BJ (cell line): ENCODE measurements at regions not wholly inside any gene's neighbourhood (a gene's known extent, or its start where the extent isn't known, plus 50 kb on each side); places are given as distances from the start of the nearest gene placed in this dataset.
A peak's percentile ranks its signal among the peaks of the same experiment; 100 is the strongest.
"Not testable (repeated sequence)": the region's sequence is repeated elsewhere in the genome, so short reads cannot be mapped to it uniquely, and the experiment has no call there.

Experiments used
- CTCF ChIA-PET: fragments of 350-600 bp; formaldehyde crosslinking; extraction: SDS; loops from one replicate; lab custom pipeline; 2021; ENCODE audit warnings: antibody characterized with exemption, inconsistent platforms; lab: Yijun Ruan, JAX
- POLR2A ChIA-PET: fragments of 300-600 bp; sonication (Branson Sonifier 250); formaldehyde crosslinking; extraction: SDS; loops from one replicate; lab custom pipeline; 2021; ENCODE audit warnings: antibody characterized with exemption; lab: Charles Lee
- DNase-seq: peaks from one replicate; pipeline ENCODE4 v3.0.0-alpha.2; 2011; ENCODE audit warnings: low read depth
- H3K27me3 ChIP-seq: 2 replicates; pipeline ENCODE4 v1.6.0; 2011; ENCODE audit warnings: low read length; ENCODE audit not compliant: control insufficient read depth, insufficient read depth
- H3K36me3 ChIP-seq: 2 replicates; pipeline ENCODE4 v1.5.1; 2011; ENCODE audit warnings: low read length; ENCODE audit not compliant: control insufficient read depth, insufficient read depth
- H3K4me3 ChIP-seq: 2 replicates; pipeline ENCODE4 v1.5.1; 2011; ENCODE audit warnings: low read depth, mild to moderate bottlenecking, control low read depth, low read length
- TF ChIP-seq, protein P1 (sequence below): IDR thresholded peaks from 2 replicates; pipeline ENCODE4 v1.5.1; 2011; ENCODE audit warnings: low read depth, mild to moderate bottlenecking, control low read depth, inconsistent platforms, low read length, moderate library complexity; ENCODE audit not compliant: insufficient read depth

DNA sequence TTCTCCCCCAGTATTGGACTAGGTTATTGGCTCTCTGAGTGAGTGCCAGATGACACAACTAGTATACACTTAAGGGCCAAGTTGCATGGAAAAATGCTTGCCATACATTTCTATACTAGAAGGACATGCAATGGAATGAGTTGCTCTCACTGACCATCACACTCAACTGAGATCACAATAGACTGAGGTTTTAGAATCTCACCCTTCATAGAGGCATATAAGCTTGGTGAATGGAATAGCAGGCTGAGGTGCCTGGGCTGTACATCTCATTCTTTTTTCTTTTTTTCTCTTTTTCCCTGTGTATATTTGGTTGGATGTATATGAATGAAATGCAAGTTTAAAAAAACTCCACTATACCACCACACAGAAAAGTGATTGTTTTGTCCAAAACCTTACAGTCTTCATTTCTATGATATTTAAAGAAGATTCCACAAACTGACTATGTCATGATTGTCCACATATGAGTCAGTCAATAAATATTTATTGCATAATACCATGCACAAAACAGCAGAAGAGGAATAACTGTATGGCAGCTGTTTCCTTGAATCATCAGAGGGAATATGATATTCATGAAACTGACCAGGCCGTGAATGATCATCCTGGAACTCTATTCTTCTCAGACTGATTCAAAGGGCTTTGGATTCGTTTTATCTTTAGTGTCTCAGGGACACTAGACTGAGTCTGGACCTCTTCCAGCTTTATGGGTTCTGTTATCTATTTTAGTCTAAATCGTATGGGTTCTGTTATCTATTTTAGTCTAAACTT lies 122.6 kb upstream of the STK17B start:
- no peak overlapping the region for H3K4me3 ChIP-seq
- H3K27me3 ChIP-seq = no peaks in the 10 kb centered on the region
- ChIA-PET POLR2A (no interaction called here), CTCF (interaction anchor here (0.9 to 6.0 kb wide), 4 partner anchors 13 to 216 kb away, joined by 3 to 45 read pairs (median 16); no protein-coding TSS in a partner anchor)
- DNase-seq = peak; percentile 67
- TF ChIP-seq, protein P1, sequence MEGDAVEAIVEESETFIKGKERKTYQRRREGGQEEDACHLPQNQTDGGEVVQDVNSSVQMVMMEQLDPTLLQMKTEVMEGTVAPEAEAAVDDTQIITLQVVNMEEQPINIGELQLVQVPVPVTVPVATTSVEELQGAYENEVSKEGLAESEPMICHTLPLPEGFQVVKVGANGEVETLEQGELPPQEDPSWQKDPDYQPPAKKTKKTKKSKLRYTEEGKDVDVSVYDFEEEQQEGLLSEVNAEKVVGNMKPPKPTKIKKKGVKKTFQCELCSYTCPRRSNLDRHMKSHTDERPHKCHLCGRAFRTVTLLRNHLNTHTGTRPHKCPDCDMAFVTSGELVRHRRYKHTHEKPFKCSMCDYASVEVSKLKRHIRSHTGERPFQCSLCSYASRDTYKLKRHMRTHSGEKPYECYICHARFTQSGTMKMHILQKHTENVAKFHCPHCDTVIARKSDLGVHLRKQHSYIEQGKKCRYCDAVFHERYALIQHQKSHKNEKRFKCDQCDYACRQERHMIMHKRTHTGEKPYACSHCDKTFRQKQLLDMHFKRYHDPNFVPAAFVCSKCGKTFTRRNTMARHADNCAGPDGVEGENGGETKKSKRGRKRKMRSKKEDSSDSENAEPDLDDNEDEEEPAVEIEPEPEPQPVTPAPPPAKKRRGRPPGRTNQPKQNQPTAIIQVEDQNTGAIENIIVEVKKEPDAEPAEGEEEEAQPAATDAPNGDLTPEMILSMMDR = no peak
- no peaks in the 10 kb centered on the region for H3K36me3 ChIP-seq

- Histone ChIP-seq H3K27me3 (no peaks in the 10 kb centered on the region), H3K36me3 (no peaks in the 10 kb centered on the region), H3K4me3 (no peak overlapping the region)
- CTCF ChIA-PET = interaction anchor here (0.6 to 6.0 kb wide), 6 partner anchors 13 to 216 kb away, joined by 3 to 45 read pairs (median 4); no protein-coding TSS in a partner anchor
- DNase-seq = no peak
- POLR2A ChIA-PET = no interaction called here
- TF ChIP-seq, protein P1 = no peak
Observed at GRCh38 chr2:196294516-196294909, 123.1 kb upstream of the STK17B start.

DNA sequence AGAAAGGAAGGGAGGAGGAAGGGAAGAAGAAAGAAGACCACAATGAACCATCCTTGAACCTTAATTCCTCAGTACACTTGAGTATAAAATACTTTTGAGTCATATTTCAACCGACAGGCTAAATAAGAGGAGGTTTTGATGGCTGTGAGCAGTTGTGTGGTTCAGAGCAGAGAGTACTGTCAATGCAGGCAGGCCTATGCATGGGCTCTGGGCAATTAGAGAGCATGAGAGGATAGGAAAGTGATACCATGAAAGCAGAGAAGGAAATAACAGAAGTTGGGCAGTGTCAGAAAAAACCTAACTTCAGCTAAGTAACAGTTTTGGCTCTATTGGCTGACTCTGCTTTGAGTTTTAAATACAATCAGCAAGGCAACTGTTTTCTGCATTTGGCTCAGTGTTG lies 123.6 kb upstream of the STK17B start:
- Histone ChIP-seq H3K36me3 (no peaks in the 10 kb centered on the region), H3K27me3 (no peaks in the 10 kb centered on the region), H3K4me3 (no peak overlapping the region)
- ChIA-PET POLR2A (no interaction called here), CTCF (interaction anchor here (0.6 to 6.0 kb wide), 7 partner anchors 12 to 217 kb away, joined by 3 to 45 read pairs (median 4); no protein-coding TSS in a partner anchor)
- DNase-seq = no peak
- TF ChIP-seq, protein P1 = no peak

- DNase-seq, H3K36me3 ChIP-seq, H3K27me3 ChIP-seq, H3K4me3 ChIP-seq, POLR2A ChIA-PET: not testable (repeated sequence)
- TF ChIP-seq, protein P1 = peak; percentile 45
- CTCF ChIA-PET = interaction anchor here (0.6 to 9.3 kb wide), 18 partner anchors 10 to 460 kb away, joined by 3 to 96 read pairs (median 3); no protein-coding TSS in a partner anchor
Observed at GRCh38 chr2:196298106-196298723, 126.8 kb upstream of the STK17B start.

DNA sequence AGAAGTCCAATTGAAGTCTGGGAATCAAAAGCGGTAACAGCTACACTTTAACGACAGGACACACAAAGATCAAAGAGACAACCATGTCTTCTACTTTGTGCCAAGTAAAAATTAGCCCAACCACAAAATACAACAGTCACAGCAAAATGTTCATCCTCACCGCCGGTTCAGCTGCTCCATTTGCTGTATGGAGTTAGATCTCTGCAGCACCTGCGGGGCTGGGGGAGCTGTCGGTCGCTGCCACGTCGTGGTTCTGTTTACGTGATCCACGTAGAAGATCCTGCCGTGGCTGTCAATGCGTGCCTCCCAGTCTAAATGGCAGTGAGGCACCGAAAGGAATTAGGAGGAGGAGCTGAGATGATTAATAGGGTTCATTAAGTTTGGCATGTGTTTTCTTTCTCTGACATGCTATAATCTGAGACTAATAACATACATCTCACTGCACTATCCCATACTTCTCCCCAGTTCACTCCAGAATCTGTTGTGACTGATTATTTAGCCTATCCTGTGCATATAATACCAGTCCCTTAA lies 136.5 kb upstream of the STK17B start:
- ChIA-PET CTCF (interaction anchor here (0.7 to 1.3 kb wide), 6 partner anchors 9 to 229 kb away, joined by 3 to 4 read pairs (median 4); no protein-coding TSS in a partner anchor), POLR2A (interaction anchor here (0.6 kb wide), 1 partner anchor 230 kb away, joined by 3 read pairs; no protein-coding TSS in a partner anchor)
- H3K36me3 ChIP-seq = no peaks in the 10 kb centered on the region
- TF ChIP-seq, protein P1 = no peak
- DNase-seq = no peak
- H3K4me3 ChIP-seq = no peak overlapping the region
- no peaks in the 10 kb centered on the region for H3K27me3 ChIP-seq
